Activated B cell treated with CpG ODN at 0.5 μM for 24 hours (primary cell): ENCODE measurements at regions not wholly inside any gene's neighbourhood (a gene's known extent, or its start where the extent isn't known, plus 50 kb on each side); places are given as distances from the start of the nearest gene placed in this dataset.

Experiments
- ATAC-seq: fragments of 200-7000 bp; cut with Tn5 transposase; one replicate; pipeline ENCODE4 v1.10.0; 2021; ENCODE audit warnings: low read depth, mild to moderate bottlenecking, moderate library complexity
- CTCF ChIA-PET: fragments of 350-600 bp; sonication (Branson Sonifier 250); formaldehyde crosslinking; loops from one replicate; lab custom pipeline; 2021; ENCODE audit warnings: antibody characterized with exemption; lab: Charles Lee
- POLR2A ChIA-PET: fragments of 350-600 bp; sonication (Branson Sonifier 250); formaldehyde crosslinking; loops from one replicate; lab custom pipeline; 2021; ENCODE audit warnings: antibody characterized with exemption; lab: Charles Lee
- DNase-seq: peaks from one replicate; pipeline ENCODE4 v3.0.0; 2022
- H3K27ac Mint-ChIP-seq: one replicate; pipeline ENCODE4 v1.8.0; 2020; ENCODE audit warnings: mixed read lengths
- H3K27me3 Mint-ChIP-seq: one replicate; pipeline ENCODE4 v1.8.0; 2021; ENCODE audit warnings: mixed read lengths
- H3K36me3 Mint-ChIP-seq: one replicate; pipeline ENCODE4 v1.8.0; 2021; ENCODE audit warnings: low read depth, mixed read lengths
- H3K4me1 Mint-ChIP-seq: one replicate; pipeline ENCODE4 v1.8.0; 2021; ENCODE audit warnings: mixed read lengths
- H3K4me3 Mint-ChIP-seq: one replicate; pipeline ENCODE4 v1.8.0; 2020; ENCODE audit warnings: mild to moderate bottlenecking, mixed read lengths
- H3K9me3 Mint-ChIP-seq: one replicate; pipeline ENCODE4 v1.8.0; 2020; ENCODE audit warnings: mixed read lengths
- intact Hi-C: fragments of 100-400 bp; cut with micrococcal nuclease; formaldehyde crosslinking; loops from one replicate; pipeline ENCODE4 v1.15.1; 2024
- TF ChIP-seq, protein P1 (sequence below): fragments of 200-600 bp; IDR thresholded peaks from one replicate; pipeline ENCODE4 v1.8.0; 2022; ENCODE audit warnings: antibody characterized with exemption, mild to moderate bottlenecking

DNA sequence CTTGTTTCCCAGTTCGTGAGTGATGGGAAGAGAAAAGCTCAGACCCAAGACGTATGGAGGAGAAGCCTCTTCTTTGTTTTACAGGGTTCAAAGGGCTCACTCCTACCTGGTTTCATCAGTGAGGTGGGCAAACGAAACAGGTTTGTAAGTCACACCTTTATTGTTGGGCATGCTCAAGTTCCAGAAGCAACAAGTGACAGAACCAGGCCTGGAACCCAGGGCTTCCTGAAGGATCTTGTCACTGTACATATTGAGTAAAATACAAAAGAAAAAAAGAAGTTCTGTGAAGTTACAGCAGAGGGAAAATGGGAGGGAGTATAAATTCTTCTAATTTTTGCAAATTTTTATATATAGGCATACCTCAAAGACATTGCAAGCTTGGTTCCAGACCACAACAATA, 320.9 kb upstream of the PROX1 start:
- H3K36me3 Mint-ChIP-seq, result no peaks in the 10 kb centered on the region
- TF ChIP-seq, protein P1, sequence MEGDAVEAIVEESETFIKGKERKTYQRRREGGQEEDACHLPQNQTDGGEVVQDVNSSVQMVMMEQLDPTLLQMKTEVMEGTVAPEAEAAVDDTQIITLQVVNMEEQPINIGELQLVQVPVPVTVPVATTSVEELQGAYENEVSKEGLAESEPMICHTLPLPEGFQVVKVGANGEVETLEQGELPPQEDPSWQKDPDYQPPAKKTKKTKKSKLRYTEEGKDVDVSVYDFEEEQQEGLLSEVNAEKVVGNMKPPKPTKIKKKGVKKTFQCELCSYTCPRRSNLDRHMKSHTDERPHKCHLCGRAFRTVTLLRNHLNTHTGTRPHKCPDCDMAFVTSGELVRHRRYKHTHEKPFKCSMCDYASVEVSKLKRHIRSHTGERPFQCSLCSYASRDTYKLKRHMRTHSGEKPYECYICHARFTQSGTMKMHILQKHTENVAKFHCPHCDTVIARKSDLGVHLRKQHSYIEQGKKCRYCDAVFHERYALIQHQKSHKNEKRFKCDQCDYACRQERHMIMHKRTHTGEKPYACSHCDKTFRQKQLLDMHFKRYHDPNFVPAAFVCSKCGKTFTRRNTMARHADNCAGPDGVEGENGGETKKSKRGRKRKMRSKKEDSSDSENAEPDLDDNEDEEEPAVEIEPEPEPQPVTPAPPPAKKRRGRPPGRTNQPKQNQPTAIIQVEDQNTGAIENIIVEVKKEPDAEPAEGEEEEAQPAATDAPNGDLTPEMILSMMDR, result no peak
- no peak for ATAC-seq
- H3K27me3 Mint-ChIP-seq, result peaks cover 2% of the 10 kb centered on the region
- POLR2A ChIA-PET, result no interaction called here
- intact Hi-C loops, result no loop called here
- H3K27ac Mint-ChIP-seq, result no peak overlapping the region
- no peaks in the 10 kb centered on the region for H3K4me1 Mint-ChIP-seq
- no peak for DNase-seq
- H3K4me3 Mint-ChIP-seq, result no peak overlapping the region
- no peaks in the 10 kb centered on the region for H3K9me3 Mint-ChIP-seq
- CTCF ChIA-PET, result no interaction called here

DNA sequence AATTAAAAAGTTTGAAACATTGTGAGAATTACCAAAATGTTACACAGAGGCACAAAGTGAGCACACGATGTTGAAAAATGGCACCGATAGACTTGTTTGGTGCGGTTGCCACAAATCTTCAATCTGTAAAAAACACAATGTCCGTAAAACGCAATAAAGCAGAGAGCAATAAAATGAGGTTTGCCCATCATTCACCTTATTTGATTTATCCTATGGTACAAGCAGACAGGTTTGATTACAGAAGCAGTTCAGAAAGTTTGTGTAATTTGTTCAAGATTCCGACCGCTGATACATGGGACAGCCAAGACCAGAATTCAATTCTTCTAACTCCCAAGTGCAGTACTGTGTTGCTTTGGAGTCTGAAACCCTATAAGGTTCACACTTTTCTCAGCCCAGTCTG, 318.3 kb upstream of the PROX1 start:
- ATAC-seq (no peak), DNase-seq (no peak)
- Mint-ChIP-seq H3K36me3 (no peaks in the 10 kb centered on the region), H3K27me3 (peaks cover 2% of the 10 kb centered on the region), H3K27ac (no peak overlapping the region), H3K4me3 (no peak overlapping the region), H3K9me3 (no peaks in the 10 kb centered on the region), H3K4me1 (no peaks in the 10 kb centered on the region)
- TF ChIP-seq, protein P1, result no peak
- ChIA-PET POLR2A (no interaction called here), CTCF (no interaction called here)
- intact Hi-C loops, result no loop called here

DNA sequence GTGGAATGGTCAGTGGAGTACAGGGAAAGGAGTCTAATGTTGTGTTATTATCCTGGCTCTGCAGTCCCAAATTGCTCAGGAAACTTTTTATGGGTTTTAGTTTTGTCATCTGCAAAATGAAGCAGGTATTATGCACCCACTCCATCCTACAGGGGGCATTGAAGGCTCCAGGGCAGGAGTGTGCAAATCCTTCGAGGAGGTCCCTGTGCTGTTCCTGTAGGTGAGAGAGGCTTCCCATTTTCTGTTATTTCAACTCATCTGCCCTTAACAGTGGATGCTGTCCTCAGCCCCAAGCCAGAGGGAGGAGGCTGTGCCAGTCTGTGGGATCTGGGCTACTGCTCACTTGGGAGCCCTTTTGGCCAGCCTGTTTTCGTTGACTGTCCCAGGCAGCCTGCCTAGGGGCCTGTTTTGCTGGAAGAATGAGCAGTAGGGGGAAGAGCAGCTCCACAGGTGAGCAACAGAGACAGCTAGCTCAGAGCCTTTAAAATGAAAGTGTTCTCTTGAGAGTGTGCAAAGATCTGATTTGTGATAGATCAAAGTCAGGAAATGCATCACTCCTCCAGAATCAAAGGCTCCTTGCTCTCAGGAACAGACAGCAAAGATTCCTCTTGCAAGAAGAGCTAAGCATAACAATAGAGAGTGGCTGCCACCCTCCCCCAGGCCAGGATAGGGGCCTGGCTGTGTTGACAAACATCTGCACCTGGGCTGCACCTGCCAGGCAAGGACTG, 317.6 kb upstream of the PROX1 start:
- intact Hi-C loops, result no loop called here
- TF ChIP-seq, protein P1, result no peak
- Mint-ChIP-seq H3K27me3 (peaks cover 2% of the 10 kb centered on the region), H3K27ac (no peak overlapping the region), H3K9me3 (no peaks in the 10 kb centered on the region), H3K36me3 (no peaks in the 10 kb centered on the region), H3K4me3 (no peak overlapping the region), H3K4me1 (no peaks in the 10 kb centered on the region)
- ChIA-PET CTCF (no interaction called here), POLR2A (no interaction called here)
- DNase-seq (no peak), ATAC-seq (no peak)

DNA sequence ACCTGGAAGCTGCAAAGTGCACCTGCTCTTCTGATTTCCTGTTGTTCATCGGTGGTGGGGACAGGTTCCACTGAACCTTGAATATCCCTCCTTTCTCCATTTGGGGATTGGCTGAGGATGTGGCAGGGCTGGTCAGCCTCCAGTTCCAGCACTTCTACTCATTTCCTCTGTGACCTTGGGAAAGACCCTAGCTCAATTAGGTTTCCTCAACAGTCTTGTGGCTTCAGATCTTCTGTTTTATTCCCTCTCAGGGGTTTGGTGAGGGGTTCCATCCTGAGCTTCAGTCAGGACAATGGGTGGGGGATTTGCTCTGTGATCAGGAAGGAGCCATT, 317.1 kb upstream of the PROX1 start:
- DNase-seq (no peak), ATAC-seq (no peak)
- TF ChIP-seq, protein P1, result no peak
- POLR2A ChIA-PET, result no interaction called here
- no peaks in the 10 kb centered on the region for H3K9me3 Mint-ChIP-seq
- intact Hi-C loops, result no loop called here
- no peaks in the 10 kb centered on the region for H3K4me1 Mint-ChIP-seq
- H3K27me3 Mint-ChIP-seq, result peaks cover 2% of the 10 kb centered on the region
- H3K4me3 Mint-ChIP-seq, result no peak overlapping the region
- no peaks in the 10 kb centered on the region for H3K36me3 Mint-ChIP-seq
- CTCF ChIA-PET, result no interaction called here
- no peak overlapping the region for H3K27ac Mint-ChIP-seq

DNA sequence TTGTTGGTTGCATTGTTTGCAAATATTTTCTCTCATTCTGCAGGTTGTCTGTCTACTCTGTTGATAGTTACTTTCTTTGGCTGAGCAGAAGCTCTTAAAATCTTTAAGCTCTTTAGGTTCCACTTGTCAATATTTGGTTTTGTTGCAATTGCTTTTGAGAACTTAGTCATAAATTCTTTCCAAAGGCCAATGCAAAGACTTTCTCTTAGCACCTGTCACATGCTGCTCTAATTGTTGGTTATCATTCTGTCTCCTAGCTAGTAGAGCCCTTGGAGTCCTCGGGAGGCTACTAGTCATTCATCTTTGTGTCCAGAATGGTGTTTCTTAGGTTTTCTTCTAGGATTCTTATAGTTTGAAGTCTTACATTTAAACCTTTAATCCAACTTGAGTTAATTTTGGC, 312.7 kb upstream of the PROX1 start:
- no peak for ATAC-seq

More for the DNA sequence above, 312.7 kb upstream of the PROX1 start:
- Mint-ChIP-seq H3K27me3 (no peaks in the 10 kb centered on the region), H3K9me3 (no peaks in the 10 kb centered on the region), H3K4me3 (no peak overlapping the region), H3K4me1 (no peaks in the 10 kb centered on the region), H3K36me3 (no peaks in the 10 kb centered on the region), H3K27ac (no peak overlapping the region)
- ChIA-PET POLR2A (no interaction called here), CTCF (no interaction called here)
- TF ChIP-seq, protein P1, result no peak
- intact Hi-C loops, result no loop called here
- no peak for DNase-seq
